ENCODE measurements at regions not wholly inside any gene's neighbourhood (a gene's known extent, or its start where the extent isn't known, plus 50 kb on each side); places are given as distances from the start of the nearest gene placed in this dataset.

DNA sequence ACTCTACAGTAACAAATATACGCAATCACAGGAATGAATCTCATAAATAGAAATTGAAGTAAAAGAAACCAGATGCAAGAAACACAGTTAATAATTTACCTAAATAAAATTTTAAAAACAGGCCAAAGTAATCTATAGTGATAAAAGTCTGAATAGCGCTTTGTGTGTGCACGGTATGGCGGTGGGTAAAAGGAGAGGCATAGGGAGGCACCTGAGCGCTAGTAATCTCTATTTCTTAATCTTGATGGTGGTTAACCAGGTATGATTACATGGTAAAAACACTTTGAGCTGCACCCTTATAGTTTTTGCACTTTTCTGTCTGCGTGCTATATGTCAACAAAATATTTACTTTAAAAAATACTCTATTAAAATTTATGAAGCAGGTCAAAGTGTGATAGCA, 198.1 kb upstream of the SATB1 start:
- TF ChIP-seq POLR2AphosphoS5 (IDR thresholded peaks at IDR 0.05; ENCODE audit: low read depth, low read length) (no peak), POLR2A (IDR thresholded peaks at IDR 0.05; ENCODE audit: low read depth, low read length) (no peak)

All from GM12892 (cell line).